CD8-positive, alpha-beta memory T cell (primary cell): ENCODE measurements at regions not wholly inside any gene's neighbourhood (a gene's known extent, or its start where the extent isn't known, plus 50 kb on each side); places are given as distances from the start of the nearest gene placed in this dataset.

Experiments
- CTCF ChIA-PET: fragments of 350-600 bp; sonication (Branson Sonifier 250); formaldehyde crosslinking; loops from one replicate; lab custom pipeline; 2021; ENCODE audit warnings: antibody characterized with exemption; lab: Charles Lee
- POLR2A ChIA-PET: fragments of 350-600 bp; sonication (Branson Sonifier 250); formaldehyde crosslinking; loops from one replicate; lab custom pipeline; 2021; ENCODE audit warnings: antibody characterized with exemption; lab: Charles Lee
- DNase-seq, 5 donors: peaks; one replicate each; pipeline versions ENCODE4 v3.0.0 to v3.0.0-alpha.2; 2020 to 2022; ENCODE audit warnings: mixed read lengths in 1 of 5
- H3K27ac ChIP-seq: one replicate; pipeline ENCODE4 v1.7.0; 2013; ENCODE audit warnings: low read depth, mild to moderate bottlenecking, low read length, moderate library complexity
- H3K27me3 ChIP-seq: 2 replicates; pipeline ENCODE4 v1.7.0; 2013; ENCODE audit warnings: low read length, mild to moderate bottlenecking; ENCODE audit not compliant: insufficient read depth, poor library complexity, severe bottlenecking
- H3K36me3 ChIP-seq: 2 replicates; pipeline ENCODE4 v1.7.0; 2013; ENCODE audit warnings: mild to moderate bottlenecking, low read length, moderate library complexity; ENCODE audit not compliant: insufficient read depth
- H3K4me1 ChIP-seq: 2 replicates; pipeline ENCODE4 v1.7.0; 2013; ENCODE audit warnings: mild to moderate bottlenecking, low read length, moderate library complexity; ENCODE audit not compliant: insufficient read depth
- H3K4me3 ChIP-seq: 2 replicates; pipeline ENCODE4 v1.7.0; 2013; ENCODE audit warnings: mild to moderate bottlenecking, low read length
- H3K9me3 ChIP-seq: 2 replicates; pipeline ENCODE4 v1.7.0; 2013; ENCODE audit warnings: mild to moderate bottlenecking, low read length
- H3K27ac Mint-ChIP-seq, 8 donors: one replicate each; pipeline ENCODE4 v1.8.0; 2020 to 2021; ENCODE audit warnings: mixed read lengths in 8 of 8, mild to moderate bottlenecking in 6 of 8, inconsistent platforms in 3 of 8, moderate library complexity in 3 of 8
- H3K27me3 Mint-ChIP-seq, 2 donors: one replicate each; pipeline ENCODE4 v1.8.0; 2020 to 2021; ENCODE audit warnings: mixed read lengths in 2 of 2, mild to moderate bottlenecking in 1 of 2, moderate library complexity in 1 of 2
- H3K36me3 Mint-ChIP-seq, 3 donors: one replicate each; pipeline ENCODE4 v1.8.0; 2020 to 2021; ENCODE audit warnings: mixed read lengths in 3 of 3, inconsistent platforms in 1 of 3, mild to moderate bottlenecking in 1 of 3
- H3K4me1 Mint-ChIP-seq, 3 donors: one replicate each; pipeline ENCODE4 v1.8.0; 2020 to 2021; ENCODE audit warnings: mixed read lengths in 3 of 3, inconsistent platforms in 1 of 3, mild to moderate bottlenecking in 1 of 3
- H3K4me3 Mint-ChIP-seq, 7 donors: one replicate each; pipeline ENCODE4 v1.8.0; 2020 to 2021; ENCODE audit warnings: mixed read lengths in 7 of 7, mild to moderate bottlenecking in 6 of 7, moderate library complexity in 4 of 7, inconsistent platforms in 2 of 7
- H3K9me3 Mint-ChIP-seq, 5 donors: one replicate each; pipeline ENCODE4 v1.8.0; 2020 to 2022; ENCODE audit warnings: mixed read lengths in 5 of 5, mild to moderate bottlenecking in 3 of 5, moderate library complexity in 2 of 5, inconsistent platforms in 1 of 5

DNA sequence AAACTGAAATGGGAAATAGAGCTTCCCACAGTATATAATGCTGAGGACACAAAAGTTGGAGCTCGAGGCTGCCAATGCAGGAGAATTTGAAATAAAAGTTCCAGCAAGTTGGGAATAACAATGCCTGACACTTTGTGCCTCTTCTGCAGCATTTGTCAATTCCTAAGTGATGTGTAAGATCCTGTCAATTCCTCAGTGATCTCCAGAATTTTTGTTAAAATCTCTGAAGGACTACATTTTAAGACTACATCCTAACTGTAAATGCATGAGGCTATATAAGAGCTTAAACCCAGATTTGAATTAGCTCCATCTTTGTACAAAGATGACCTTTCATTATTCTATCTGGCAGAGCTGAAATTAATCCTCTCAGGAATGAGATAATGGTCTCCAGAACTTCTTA, 208.2 kb downstream of the COL12A1 start:
- CTCF ChIA-PET = no interaction called here
- peaks cover 0 to 1% of the 10 kb centered on the region in 2 donors for H3K27me3 Mint-ChIP-seq
- no peak for DNase-seq

DNA sequence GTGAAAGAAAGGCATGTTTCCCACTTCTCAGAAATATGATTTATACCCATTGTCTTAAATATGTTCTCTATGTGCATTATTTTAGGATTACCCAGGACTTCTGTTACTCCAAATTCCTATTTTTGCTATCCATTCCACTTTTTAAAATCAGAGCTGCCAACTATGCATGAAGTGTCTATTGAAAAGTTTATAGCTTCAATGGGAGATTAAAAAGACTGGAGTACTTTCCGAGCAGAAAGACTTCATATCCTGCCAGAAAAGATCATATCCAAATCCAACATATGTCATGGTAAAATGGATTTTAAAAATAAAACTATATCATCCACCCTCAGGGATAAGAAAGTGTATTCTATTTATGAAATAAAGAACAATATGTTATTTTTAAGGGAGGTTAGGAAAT, 212.7 kb downstream of the COL12A1 start:
- H3K27ac Mint-ChIP-seq = no peak overlapping the region

More for the DNA sequence above, 208.2 kb downstream of the COL12A1 start:
- Histone ChIP-seq H3K4me3 (no peak overlapping the region), H3K27me3 (no peaks in the 10 kb centered on the region), H3K36me3 (no peaks in the 10 kb centered on the region), H3K4me1 (no peaks in the 10 kb centered on the region), H3K27ac (no peak overlapping the region), H3K9me3 (no peaks in the 10 kb centered on the region)
- Mint-ChIP-seq H3K9me3 (peaks cover 1 to 15% (median 11%) of the 10 kb centered on the region in 5 donors), H3K4me1 (no peaks in the 10 kb centered on the region), H3K4me3 (no peak overlapping the region), H3K27ac (no peak overlapping the region), H3K36me3 (no peaks in the 10 kb centered on the region)
- POLR2A ChIA-PET = no interaction called here

DNA sequence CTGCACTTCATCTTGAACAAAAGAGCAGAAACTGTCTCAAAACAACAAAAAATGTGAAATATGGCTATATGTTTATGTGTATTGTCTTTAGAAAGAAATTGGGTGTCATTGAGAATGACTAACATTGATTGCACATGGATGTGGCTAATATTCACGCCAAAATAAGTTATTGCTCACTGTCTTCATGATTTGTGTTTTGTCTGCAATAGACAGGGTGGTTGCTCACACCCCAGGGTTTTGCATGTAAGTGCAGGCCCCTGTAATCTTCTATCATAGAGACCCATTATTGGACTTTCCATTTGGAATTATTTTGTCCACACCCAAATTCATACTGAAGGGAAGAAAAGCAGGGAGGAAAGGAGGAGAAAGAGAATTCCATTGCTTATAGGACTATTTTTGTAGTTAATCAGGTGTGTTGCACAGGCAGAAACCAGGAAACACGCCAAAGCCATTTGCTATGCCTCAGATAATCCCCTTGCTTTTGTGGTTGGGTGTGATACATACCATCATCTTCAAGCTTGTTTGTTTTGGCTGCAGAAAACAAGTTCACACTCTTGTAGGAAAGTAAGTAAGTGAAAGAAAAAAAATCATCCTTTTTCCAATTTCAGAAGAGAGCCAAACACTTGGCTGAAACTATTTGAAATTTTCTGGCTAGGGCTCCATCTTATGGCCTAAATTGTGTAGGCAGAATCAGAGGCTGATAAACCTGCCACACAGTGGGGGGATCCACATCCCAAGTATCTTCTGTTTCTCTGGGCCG, 214.1 kb downstream of the COL12A1 start:
- no peaks in the 10 kb centered on the region for H3K27me3 Mint-ChIP-seq
- H3K27ac Mint-ChIP-seq = no peak overlapping the region
- ChIA-PET CTCF (no interaction called here), POLR2A (no interaction called here)
- no peak overlapping the region for H3K27ac ChIP-seq
- H3K36me3 Mint-ChIP-seq = no peaks in the 10 kb centered on the region
- no peaks in the 10 kb centered on the region for H3K4me1 ChIP-seq
- no peak overlapping the region for H3K4me3 ChIP-seq
- H3K9me3 ChIP-seq = no peaks in the 10 kb centered on the region
- no peaks in the 10 kb centered on the region for H3K27me3 ChIP-seq
- no peaks in the 10 kb centered on the region for H3K4me1 Mint-ChIP-seq
- no peak for DNase-seq
- H3K36me3 ChIP-seq = no peaks in the 10 kb centered on the region
- H3K9me3 Mint-ChIP-seq = peaks cover 0 to 7% (median 3%) of the 10 kb centered on the region in 5 donors
- H3K4me3 Mint-ChIP-seq = no peak overlapping the region

More for the DNA sequence above, 212.7 kb downstream of the COL12A1 start:
- peaks cover 0 to 9% (median 5%) of the 10 kb centered on the region in 5 donors for H3K9me3 Mint-ChIP-seq
- Histone ChIP-seq H3K9me3 (no peaks in the 10 kb centered on the region), H3K27ac (no peak overlapping the region), H3K4me1 (no peaks in the 10 kb centered on the region), H3K27me3 (no peaks in the 10 kb centered on the region), H3K4me3 (no peak overlapping the region), H3K36me3 (no peaks in the 10 kb centered on the region)
- H3K36me3 Mint-ChIP-seq = no peaks in the 10 kb centered on the region
- CTCF ChIA-PET = no interaction called here
- POLR2A ChIA-PET = no interaction called here
- no peak for DNase-seq
- H3K27me3 Mint-ChIP-seq = no peaks in the 10 kb centered on the region
- H3K4me3 Mint-ChIP-seq = no peak overlapping the region
- no peaks in the 10 kb centered on the region for H3K4me1 Mint-ChIP-seq

DNA sequence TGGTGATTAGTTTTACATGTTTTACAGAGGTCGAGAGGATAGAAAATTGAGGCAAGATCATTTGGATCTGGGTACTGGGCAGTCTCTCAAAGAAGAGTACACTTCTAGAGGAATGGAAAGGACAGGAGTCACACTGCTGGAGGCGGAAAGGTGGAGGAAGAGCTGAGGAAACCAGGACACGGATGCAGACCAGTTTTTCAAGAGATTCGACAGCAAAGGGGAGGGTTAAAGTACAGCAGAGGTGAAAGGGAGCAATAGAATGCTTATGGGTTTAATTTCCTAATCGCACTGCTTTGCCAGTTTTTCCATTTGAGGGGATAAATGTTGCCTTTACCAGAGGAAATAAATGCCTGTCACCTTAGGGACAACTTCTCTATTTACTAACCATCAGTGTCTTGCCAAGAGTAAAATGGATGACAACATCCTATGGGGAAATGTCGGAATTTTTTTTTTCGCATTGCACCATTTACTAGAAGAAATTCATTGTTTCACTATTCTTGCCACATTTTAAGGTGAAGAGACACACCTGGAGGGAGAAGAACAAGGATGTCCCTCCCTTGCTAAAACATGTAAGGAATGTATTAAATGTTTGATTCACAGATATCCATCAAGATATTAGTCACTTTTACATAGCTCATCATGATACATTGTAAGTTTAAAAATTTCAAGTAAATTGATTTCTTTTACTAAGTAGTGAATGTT, 226.6 kb downstream of the COL12A1 start:
- Histone ChIP-seq H3K27me3 (no peaks in the 10 kb centered on the region), H3K4me1 (no peaks in the 10 kb centered on the region), H3K36me3 (no peaks in the 10 kb centered on the region), H3K9me3 (no peaks in the 10 kb centered on the region), H3K4me3 (no peak overlapping the region), H3K27ac (no peak overlapping the region)
- Mint-ChIP-seq H3K4me1 (no peaks in the 10 kb centered on the region), H3K27ac (no peak overlapping the region), H3K36me3 (no peaks in the 10 kb centered on the region), H3K9me3 (peaks cover 0 to 14% (median 4%) of the 10 kb centered on the region in 5 donors), H3K27me3 (no peaks in the 10 kb centered on the region), H3K4me3 (no peak overlapping the region)
- ChIA-PET POLR2A (no interaction called here), CTCF (no interaction called here)
- DNase-seq = no peak

DNA sequence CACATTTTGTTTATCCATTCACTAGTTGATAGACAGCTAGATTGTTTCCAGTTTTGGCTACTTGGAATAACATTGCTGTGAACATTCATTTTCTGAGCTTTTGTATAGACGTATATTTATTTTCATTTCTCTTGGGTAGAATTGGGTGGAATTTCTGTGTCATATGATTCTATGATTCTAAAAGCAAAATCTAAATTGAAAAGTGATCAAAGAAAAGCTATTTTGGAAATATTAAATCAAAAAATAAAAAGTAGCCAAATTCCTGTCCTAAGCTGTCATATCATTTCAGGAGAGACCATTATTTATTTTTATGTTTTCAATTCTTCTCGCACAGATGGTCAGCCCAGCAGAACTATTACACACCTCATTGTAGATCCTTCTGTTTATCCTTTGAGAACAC, 229.2 kb downstream of the COL12A1 start:
- Mint-ChIP-seq H3K27me3 (no peaks in the 10 kb centered on the region), H3K4me1 (no peaks in the 10 kb centered on the region), H3K27ac (no peak overlapping the region), H3K36me3 (no peaks in the 10 kb centered on the region), H3K4me3 (no peak overlapping the region), H3K9me3 (peaks cover 0 to 14% (median 4%) of the 10 kb centered on the region in 5 donors)
- Histone ChIP-seq H3K36me3 (no peaks in the 10 kb centered on the region), H3K4me3 (no peak overlapping the region), H3K9me3 (no peaks in the 10 kb centered on the region), H3K27ac (no peak overlapping the region), H3K4me1 (no peaks in the 10 kb centered on the region), H3K27me3 (no peaks in the 10 kb centered on the region)
- POLR2A ChIA-PET = no interaction called here
- CTCF ChIA-PET = no interaction called here
- DNase-seq = no peak

DNA sequence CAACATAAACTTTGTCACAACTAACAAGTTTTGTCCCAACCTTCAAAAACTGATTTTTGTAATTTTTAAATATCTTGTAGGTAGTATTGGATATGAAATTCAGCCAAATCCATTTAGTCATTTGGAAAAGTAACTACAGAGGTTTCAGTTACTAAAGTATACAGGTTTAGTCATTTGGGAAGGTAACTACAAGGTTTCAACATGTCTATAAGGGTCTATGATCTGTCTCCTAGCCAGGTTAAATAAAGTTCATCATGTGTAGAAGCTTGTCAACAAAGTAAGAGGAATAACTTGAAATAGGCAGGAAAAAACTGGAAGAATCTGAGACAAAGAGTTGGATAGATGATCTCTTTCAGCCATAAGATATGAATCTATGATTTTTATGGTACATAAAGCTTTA, 229.8 kb downstream of the COL12A1 start:
- no peaks in the 10 kb centered on the region for H3K4me1 ChIP-seq
- DNase-seq = no peak
- H3K4me1 Mint-ChIP-seq = no peaks in the 10 kb centered on the region
- H3K9me3 Mint-ChIP-seq = peaks cover 0 to 14% (median 4%) of the 10 kb centered on the region in 5 donors
- no peak overlapping the region for H3K4me3 Mint-ChIP-seq
- H3K27me3 ChIP-seq = no peaks in the 10 kb centered on the region
- no peaks in the 10 kb centered on the region for H3K36me3 Mint-ChIP-seq
- H3K27ac Mint-ChIP-seq = no peak overlapping the region
- POLR2A ChIA-PET = no interaction called here
- no peak overlapping the region for H3K4me3 ChIP-seq
- H3K27ac ChIP-seq = no peak overlapping the region
- CTCF ChIA-PET = no interaction called here
- H3K9me3 ChIP-seq = no peaks in the 10 kb centered on the region
- no peaks in the 10 kb centered on the region for H3K27me3 Mint-ChIP-seq
- no peaks in the 10 kb centered on the region for H3K36me3 ChIP-seq

DNA sequence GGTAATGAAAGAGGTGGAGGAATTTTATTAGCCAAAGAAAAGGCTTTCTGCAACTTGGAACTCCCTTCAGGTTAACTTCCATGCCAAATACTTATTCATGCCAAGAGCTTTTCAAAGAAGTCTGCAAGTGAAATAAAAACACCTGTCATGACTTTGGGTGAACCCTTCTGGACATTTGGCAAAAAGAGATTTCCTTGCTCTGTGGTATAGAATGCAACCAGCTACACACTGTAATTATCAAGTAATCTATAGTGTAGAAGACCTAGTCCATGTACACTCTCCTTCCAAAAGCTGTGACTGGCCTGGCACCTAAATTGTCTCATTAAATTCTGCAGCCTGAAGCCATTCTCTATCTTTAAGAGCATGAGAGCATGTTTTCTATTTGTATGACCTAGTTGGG, 232.3 kb downstream of the COL12A1 start:
- no peaks in the 10 kb centered on the region for H3K4me1 ChIP-seq
- H3K27me3 ChIP-seq = no peaks in the 10 kb centered on the region
- CTCF ChIA-PET = no interaction called here
- H3K4me3 ChIP-seq = no peak overlapping the region
- Mint-ChIP-seq H3K27me3 (no peaks in the 10 kb centered on the region), H3K9me3 (peaks cover 0 to 10% (median 4%) of the 10 kb centered on the region in 5 donors), H3K27ac (no peak overlapping the region), H3K4me1 (no peaks in the 10 kb centered on the region), H3K36me3 (no peaks in the 10 kb centered on the region), H3K4me3 (no peak overlapping the region)
- no peak for DNase-seq
- H3K36me3 ChIP-seq = no peaks in the 10 kb centered on the region
- POLR2A ChIA-PET = no interaction called here
- no peaks in the 10 kb centered on the region for H3K9me3 ChIP-seq
- H3K27ac ChIP-seq = no peak overlapping the region

DNA sequence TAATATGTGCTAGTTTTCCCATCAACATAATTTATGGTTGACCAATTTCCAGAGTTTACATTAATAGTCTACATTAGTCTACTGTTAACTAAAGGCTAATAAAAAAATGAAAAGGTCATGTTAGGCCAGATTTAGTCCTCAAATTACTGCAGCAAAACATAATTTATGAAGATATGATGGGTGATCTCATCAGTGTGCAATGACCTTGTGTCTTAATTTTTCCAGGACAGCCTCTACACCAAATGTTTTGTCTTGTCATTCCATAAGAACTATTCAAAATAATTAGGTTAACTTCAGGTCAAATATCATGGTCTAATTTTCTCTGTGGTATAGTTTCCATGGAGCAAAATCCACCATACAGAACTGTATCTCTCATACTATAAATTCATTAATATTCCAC, 234.2 kb downstream of the COL12A1 start:
- Histone ChIP-seq H3K4me1 (no peaks in the 10 kb centered on the region), H3K9me3 (no peaks in the 10 kb centered on the region), H3K36me3 (no peaks in the 10 kb centered on the region), H3K27me3 (no peaks in the 10 kb centered on the region), H3K27ac (no peak overlapping the region), H3K4me3 (no peak overlapping the region)
- Mint-ChIP-seq H3K9me3 (peaks cover 0 to 3% (median 2%) of the 10 kb centered on the region in 5 donors), H3K27me3 (no peaks in the 10 kb centered on the region), H3K4me1 (no peaks in the 10 kb centered on the region), H3K36me3 (no peaks in the 10 kb centered on the region), H3K27ac (no peak overlapping the region), H3K4me3 (no peak overlapping the region)
- no peak for DNase-seq
- POLR2A ChIA-PET = no interaction called here
- CTCF ChIA-PET = no interaction called here
